ENCODE measurements at regions not wholly inside any gene's neighbourhood (a gene's known extent, or its start where the extent isn't known, plus 50 kb on each side); places are given as distances from the start of the nearest gene placed in this dataset.

DNA sequence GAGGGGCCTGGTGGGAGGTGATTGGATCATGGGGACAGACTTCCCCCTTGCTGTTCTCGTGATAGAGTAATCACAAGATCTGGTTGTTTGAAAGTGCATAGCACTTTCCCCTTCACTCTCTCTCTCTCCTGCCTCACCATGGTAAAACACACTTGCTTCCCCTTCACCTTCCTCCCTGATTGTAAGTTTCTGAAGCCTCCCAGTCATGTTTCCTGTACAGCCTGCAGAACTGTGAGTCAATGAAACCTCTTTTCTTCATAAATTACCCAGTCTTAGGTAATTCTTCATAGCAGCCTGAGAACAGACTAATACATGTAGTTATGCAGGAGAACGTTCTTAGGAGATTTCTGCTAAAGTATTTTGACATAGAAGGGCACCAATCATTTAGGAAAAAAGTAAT, 59.9 kb upstream of the FBXO28 start:
- H2AFZ ChIP-seq (ENCODE audit: low read depth, low read length): no peak overlapping the region
- POLR2A ChIA-PET: no interaction called here
- CTCF ChIA-PET: no interaction called here
- peak; percentile 26 for FAIRE-seq
- TF ChIP-seq MYC (IDR thresholded peaks at IDR 0.05; ENCODE audit: low read depth, low read length) (no peak), JUN (IDR thresholded peaks at IDR 0.05; ENCODE audit: borderline replicate concordance, insufficient read depth, insufficient read length, low read depth) (no peak), POLR2A (IDR thresholded peaks at IDR 0.05; ENCODE audit: low read depth, low read length) (no peak), FOS (IDR thresholded peaks at IDR 0.05; ENCODE audit: borderline replicate concordance, insufficient read depth, low read length) (peak; percentile 82), POLR2AphosphoS5 (IDR thresholded peaks at IDR 0.05; ENCODE audit: insufficient read depth, low read depth, low read length) (peak; percentile 18), GATA2 (IDR thresholded peaks at IDR 0.05; ENCODE audit: insufficient read depth, insufficient read length, low read depth, low read length) (peak; percentile 48), EZH2 (IDR thresholded peaks at IDR 0.05; ENCODE audit: borderline replicate concordance, low read depth, low read length, severe bottlenecking) (no peak), MAX (IDR thresholded peaks at IDR 0.05; ENCODE audit: insufficient read depth, insufficient read length) (no peak), CTCF (IDR thresholded peaks at IDR 0.05; ENCODE audit: extremely low read depth in 1 of 2, insufficient read depth in 1 of 2, low read depth in 1 of 2, low read length in 2 of 2) (no peak)
- H3K27me3 ChIP-seq (ENCODE audit: control insufficient read depth in 2 of 2, insufficient read depth in 2 of 2, low read length in 2 of 2): no peaks in the 10 kb centered on the region
- peak; percentile 67 for DNase-seq (ENCODE audit: low read depth, low spot score)
- no peaks in the 10 kb centered on the region for H3K9me1 ChIP-seq (replicated peaks; ENCODE audit: control insufficient read depth, extremely low read depth, insufficient read depth, low read length)
- no peaks in the 10 kb centered on the region for H3K36me3 ChIP-seq (ENCODE audit: control insufficient read depth in 2 of 2, extremely low read depth in 1 of 2, insufficient read depth in 2 of 2, low read length in 2 of 2)
- H3K79me2 ChIP-seq (ENCODE audit: control insufficient read depth, insufficient read depth, low read length): no peaks in the 10 kb centered on the region
- H3K9me3 ChIP-seq (replicated peaks; ENCODE audit: control insufficient read depth, insufficient read depth, low read length): no peaks in the 10 kb centered on the region
- H3K27ac ChIP-seq (ENCODE audit: insufficient read depth, low read depth, low read length): peak overlapping the region; percentile 92
- intact Hi-C loops (cut with micrococcal nuclease): loop anchor here (5.0 kb wide), 1 partner anchor 222 kb away; no protein-coding TSS in a partner anchor
- no TSS peak for BruUV-seq (replicated peaks)
- no peaks in the 10 kb centered on the region for H4K20me1 ChIP-seq (replicated peaks; ENCODE audit: control insufficient read depth, extremely low read depth, insufficient read depth, low read length)
- H3K4me3 ChIP-seq (replicated peaks in 1 of 3; ENCODE audit: insufficient read depth in 1 of 3, low read depth in 1 of 3, low read length in 3 of 3): no peak overlapping the region
- H3K4me1 ChIP-seq (ENCODE audit: control insufficient read depth, extremely low read depth, insufficient read depth, low read length): peaks cover 49% of the 10 kb centered on the region
- dilution Hi-C loops (cut with MboI; ENCODE audit: extremely low pct_ligation_motif_present, low sequenced_read_pairs): no loop called here
- H3K4me2 ChIP-seq (ENCODE audit: insufficient read depth, low read length): peak overlapping the region; percentile 10
- no peak overlapping the region for H3K9ac ChIP-seq (replicated peaks; ENCODE audit: extremely low read depth, insufficient read depth, low read length)
